GM23248 (cell line): ENCODE measurements at regions not wholly inside any gene's neighbourhood (a gene's known extent, or its start where the extent isn't known, plus 50 kb on each side); places are given as distances from the start of the nearest gene placed in this dataset.

Source experiments
- DNase-seq: peaks from one replicate; pipeline ENCODE4 v3.0.0-alpha.2; 2015
- H2AFZ ChIP-seq: fragments of 200-600 bp; sonication (generic); 2 replicates; pipeline ENCODE4 v1.6.1; 2016; ENCODE audit warnings: antibody characterized with exemption
- H3F3A ChIP-seq: fragments of 200-600 bp; sonication (generic); 2 replicates; pipeline ENCODE4 v1.6.1; 2016; ENCODE audit warnings: mild to moderate bottlenecking, antibody characterized with exemption, mixed run types; ENCODE audit not compliant: insufficient read depth
- H3K27ac ChIP-seq: fragments of 200-600 bp; sonication (generic); 2 replicates; pipeline ENCODE4 v1.5.1; 2016; ENCODE audit warnings: mild to moderate bottlenecking
- H3K27me3 ChIP-seq: fragments of 200-600 bp; sonication (generic); replicated peaks from 2 replicates; pipeline ENCODE4 v1.6.1; 2016; ENCODE audit warnings: mild to moderate bottlenecking; ENCODE audit not compliant: insufficient read depth
- H3K36me3 ChIP-seq: fragments of 200-600 bp; sonication (generic); 2 replicates; pipeline ENCODE4 v1.6.1; 2016; ENCODE audit warnings: low read depth, mild to moderate bottlenecking
- H3K4me1 ChIP-seq: fragments of 200-600 bp; sonication (generic); 2 replicates; pipeline ENCODE4 v1.6.1; 2016; ENCODE audit warnings: mild to moderate bottlenecking; ENCODE audit not compliant: insufficient read depth
- H3K4me2 ChIP-seq: fragments of 200-600 bp; sonication (generic); one replicate; pipeline ENCODE4 v1.6.1; 2016; ENCODE audit warnings: mild to moderate bottlenecking; ENCODE audit not compliant: unreplicated experiment
- H3K4me3 ChIP-seq: fragments of 200-600 bp; sonication (generic); 2 replicates; pipeline ENCODE4 v1.5.1; 2016; ENCODE audit warnings: mild to moderate bottlenecking
- H3K79me2 ChIP-seq: fragments of 200-600 bp; sonication (generic); 2 replicates; pipeline ENCODE4 v1.6.1; 2016; ENCODE audit warnings: mild to moderate bottlenecking; ENCODE audit not compliant: insufficient read depth
- H3K9ac ChIP-seq: fragments of 200-600 bp; sonication (generic); 2 replicates; pipeline ENCODE4 v1.6.1; 2016; ENCODE audit warnings: mild to moderate bottlenecking
- H3K9me2 ChIP-seq: fragments of 200-600 bp; sonication (generic); 2 replicates; pipeline ENCODE4 v1.6.1; 2016; ENCODE audit warnings: mixed run types, mild to moderate bottlenecking, moderate library complexity; ENCODE audit not compliant: insufficient read depth
- H3K9me3 ChIP-seq: fragments of 200-600 bp; sonication (generic); one replicate; pipeline ENCODE4 v1.6.1; 2017; ENCODE audit warnings: low read depth
- H4K20me1 ChIP-seq: fragments of 200-600 bp; sonication (generic); 2 replicates; pipeline ENCODE4 v1.6.0; 2016; ENCODE audit not compliant: insufficient read depth
- EZH2 ChIP-seq: fragments of 200-600 bp; sonication (generic); IDR thresholded peaks from 2 replicates; pipeline ENCODE4 v1.6.1; 2018; ENCODE audit warnings: antibody characterized with exemption, mild to moderate bottlenecking; ENCODE audit not compliant: insufficient read depth, poor library complexity, severe bottlenecking
- EZH2phosphoT487 ChIP-seq: fragments of 200-600 bp; sonication (generic); IDR thresholded peaks from 2 replicates; pipeline ENCODE4 v1.6.1; 2018; ENCODE audit warnings: antibody characterized with exemption, moderate library complexity, mild to moderate bottlenecking, low read depth; ENCODE audit not compliant: insufficient read depth
- WGBS, 2 experiments: methylation state at CpG; one replicate each; pipeline ENCODE4 v1.1.6; 2015 to 2017; ENCODE audit warnings: low lambda C conversion rate in 2 of 2, low coverage in 1 of 2; ENCODE audit errors: missing lambda C conversion rate in 2 of 2; 5-methylcytosine and 5-hydroxymethylcytosine counted together
- in situ Hi-C: fragments of 300-500 bp; cut with MboI; formaldehyde crosslinking; loops from 2 replicates; pipeline ENCODE4 v1.15.0; 2020

DNA sequence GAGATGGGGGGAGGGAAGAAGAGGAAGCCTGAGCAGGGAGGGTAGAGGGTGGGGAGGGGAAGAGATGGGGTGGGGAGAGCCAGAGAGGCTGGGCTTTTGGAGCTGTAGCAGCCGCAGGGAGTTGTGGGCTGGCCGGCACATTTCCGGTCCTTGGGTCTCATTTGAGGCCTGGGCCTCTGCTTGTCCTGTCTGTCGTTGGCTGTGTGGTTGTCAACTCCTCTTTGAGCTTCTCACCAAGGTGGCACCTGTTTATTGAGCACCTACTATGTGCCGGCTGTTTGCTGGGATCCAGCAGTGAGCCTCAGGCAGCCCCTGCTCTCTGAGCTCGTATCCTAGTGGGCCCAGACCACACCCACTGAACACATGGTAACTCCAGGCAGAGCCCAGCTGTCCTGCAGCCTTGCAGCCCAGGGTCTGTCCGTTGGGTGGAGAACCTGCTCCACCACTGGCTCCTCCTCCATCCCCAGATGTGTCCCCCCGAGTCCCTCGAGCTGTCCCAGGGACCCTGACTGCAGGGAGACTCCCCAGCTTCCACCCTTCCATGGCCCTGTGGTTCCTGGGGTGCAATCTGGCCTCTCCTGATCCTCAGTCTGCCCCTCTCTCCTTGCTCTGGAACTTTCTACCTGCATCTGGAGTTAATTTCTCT, 164.9 kb downstream of the IRF8 start:
- H3K36me3 ChIP-seq, result no peaks in the 10 kb centered on the region
- H3K79me2 ChIP-seq, result no peaks in the 10 kb centered on the region
- no peak for DNase-seq
- H3K9me3 ChIP-seq, result no peaks in the 10 kb centered on the region
- no peak overlapping the region for H3K9ac ChIP-seq
- H3K9me2 ChIP-seq, result no peaks in the 10 kb centered on the region
- no peak overlapping the region for H3K4me2 ChIP-seq
- in situ Hi-C loops, result no loop called here
- no peaks in the 10 kb centered on the region for H4K20me1 ChIP-seq
- no peak overlapping the region for H3K27ac ChIP-seq
- TF ChIP-seq EZH2 (no peak), EZH2phosphoT487 (no peak)
- H3K27me3 ChIP-seq, result peaks cover 28% of the 10 kb centered on the region; the same call in 1 of the 2 replicates
- WGBS, 2 experiments, result 23 to 54% methylated on average over 6 to 9 of the region's 9 CpGs
- no peaks in the 10 kb centered on the region for H3F3A ChIP-seq
- H2AFZ ChIP-seq, result no peak overlapping the region
- H3K4me3 ChIP-seq, result no peak overlapping the region
- no peaks in the 10 kb centered on the region for H3K4me1 ChIP-seq

DNA sequence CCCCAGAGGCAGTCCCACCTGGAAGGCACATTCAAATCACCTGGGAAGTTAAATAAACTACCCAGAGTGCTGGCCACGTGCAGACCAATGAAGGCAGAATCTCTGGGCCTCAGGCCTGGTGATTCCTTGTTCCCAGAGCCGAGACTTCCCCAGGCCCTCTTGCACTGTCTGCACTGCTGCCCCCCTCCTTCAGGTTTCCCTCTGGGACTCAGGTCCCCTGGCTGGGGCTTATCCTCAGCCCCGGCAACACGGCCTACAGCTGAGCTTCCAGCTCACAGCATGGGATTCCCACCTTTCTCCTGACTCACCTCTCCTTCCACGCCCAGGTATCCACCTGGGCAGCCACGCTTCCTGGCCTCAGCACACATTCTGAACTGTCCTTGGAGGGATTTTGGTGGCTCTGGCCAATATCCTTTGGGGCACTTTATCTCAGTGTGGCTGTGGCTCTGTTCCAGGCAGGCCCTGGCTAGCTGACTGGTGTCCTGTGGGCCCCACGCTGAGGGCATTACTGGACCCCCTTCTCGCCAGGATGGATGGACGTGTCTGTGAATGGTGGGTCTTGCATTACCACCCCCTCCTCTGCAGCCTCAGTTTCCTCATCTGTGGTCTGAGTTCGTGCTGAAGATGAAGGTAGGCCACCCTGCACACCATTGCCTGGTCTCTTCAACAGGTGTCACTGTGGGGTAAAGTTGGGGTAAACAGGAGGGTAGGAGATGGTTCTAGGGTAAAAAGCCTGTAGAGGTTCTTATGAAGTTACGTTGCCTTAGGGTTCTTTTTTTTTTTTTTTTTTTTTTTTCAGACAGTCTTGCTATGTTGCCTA, 165.7 kb downstream of the IRF8 start:
- no peak overlapping the region for H3K4me2 ChIP-seq
- no peak overlapping the region for H3K4me3 ChIP-seq
- WGBS, 2 experiments, result 59 to 61% methylated on average over 11 of the region's 11 CpGs
- H2AFZ ChIP-seq, result no peak overlapping the region
- no peaks in the 10 kb centered on the region for H3K9me2 ChIP-seq
- TF ChIP-seq EZH2phosphoT487 (no peak), EZH2 (no peak)
- H3K4me1 ChIP-seq, result no peaks in the 10 kb centered on the region
- H3K9ac ChIP-seq, result no peak overlapping the region
- no peak for DNase-seq
- H3K79me2 ChIP-seq, result no peaks in the 10 kb centered on the region
- no peaks in the 10 kb centered on the region for H3K36me3 ChIP-seq
- in situ Hi-C loops, result no loop called here
- peaks cover 26% of the 10 kb centered on the region; the same call in 1 of the 2 replicates for H3K27me3 ChIP-seq
- H3K9me3 ChIP-seq, result no peaks in the 10 kb centered on the region
- no peaks in the 10 kb centered on the region for H3F3A ChIP-seq
- no peaks in the 10 kb centered on the region for H4K20me1 ChIP-seq
- no peak overlapping the region for H3K27ac ChIP-seq

DNA sequence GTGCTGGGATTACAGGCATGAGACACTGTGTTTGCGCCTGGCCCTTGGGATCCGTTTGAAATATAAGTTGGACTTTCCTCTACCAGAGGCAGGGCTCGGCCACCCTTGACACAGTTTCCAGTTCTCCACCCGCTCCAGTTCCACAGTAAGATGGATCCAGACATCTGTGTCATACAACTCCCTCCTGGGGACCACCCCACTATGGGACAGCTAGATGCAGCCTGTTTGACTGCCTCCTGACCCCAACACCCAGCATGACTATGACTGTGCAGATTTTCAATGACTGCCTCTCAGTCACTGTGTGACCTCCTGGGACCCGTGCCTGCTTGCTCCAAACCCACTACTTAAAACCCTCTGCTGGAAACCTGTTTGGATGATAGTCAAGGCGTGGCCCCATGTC, 166.7 kb downstream of the IRF8 start:
- no peak for DNase-seq
- Histone ChIP-seq H3K27me3 (peaks cover 26% of the 10 kb centered on the region; the same call in 1 of the 2 replicates), H3K79me2 (no peaks in the 10 kb centered on the region), H3K4me2 (no peak overlapping the region), H3K4me3 (no peak overlapping the region), H3K9me2 (no peaks in the 10 kb centered on the region), H3K9me3 (no peaks in the 10 kb centered on the region), H3F3A (no peaks in the 10 kb centered on the region), H3K9ac (no peak overlapping the region), H4K20me1 (no peaks in the 10 kb centered on the region), H2AFZ (no peak overlapping the region), H3K4me1 (no peaks in the 10 kb centered on the region), H3K36me3 (no peaks in the 10 kb centered on the region), H3K27ac (no peak overlapping the region)
- WGBS, 2 experiments, result 30 to 38% methylated on average over 6 of the region's 6 CpGs
- in situ Hi-C loops, result no loop called here
- no peak for TF ChIP-seq EZH2phosphoT487
- TF ChIP-seq EZH2, result no peak

DNA sequence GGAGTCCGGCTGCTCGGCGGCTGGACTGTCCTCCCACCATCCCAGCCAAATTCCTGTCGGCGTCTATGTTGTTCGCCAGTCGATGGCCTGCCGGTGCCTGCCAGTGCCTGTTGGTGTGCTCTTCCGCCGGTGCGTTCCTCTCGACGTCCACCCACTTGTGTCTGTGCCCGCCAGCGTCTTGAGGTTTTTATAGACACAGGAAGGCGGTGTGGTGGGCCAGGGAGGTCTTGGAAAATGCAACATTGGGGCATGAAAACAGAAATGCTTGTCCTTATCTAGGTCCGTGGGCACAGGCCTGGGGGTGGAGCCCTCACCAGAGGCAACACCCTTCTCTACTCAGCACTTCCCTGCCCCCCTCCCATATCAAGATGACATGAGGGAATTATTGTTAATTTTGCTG, 167.8 kb downstream of the IRF8 start:
- no peaks in the 10 kb centered on the region for H4K20me1 ChIP-seq
- H2AFZ ChIP-seq, result no peak overlapping the region
- DNase-seq, result no peak
- H3K4me3 ChIP-seq, result no peak overlapping the region
- no peaks in the 10 kb centered on the region for H3K79me2 ChIP-seq
- no peak overlapping the region for H3K27ac ChIP-seq
- in situ Hi-C loops, result no loop called here
- 81 to 82% methylated on average over 17 of the region's 17 CpGs for WGBS, 2 experiments
- no peaks in the 10 kb centered on the region for H3K36me3 ChIP-seq
- no peaks in the 10 kb centered on the region for H3K9me2 ChIP-seq
- no peaks in the 10 kb centered on the region for H3K4me1 ChIP-seq
- H3F3A ChIP-seq, result no peaks in the 10 kb centered on the region
- H3K9ac ChIP-seq, result no peak overlapping the region
- TF ChIP-seq EZH2, result no peak
- no peak for TF ChIP-seq EZH2phosphoT487
- no peak overlapping the region for H3K4me2 ChIP-seq
- H3K27me3 ChIP-seq, result peaks cover 22% of the 10 kb centered on the region; the same call in 1 of the 2 replicates
- H3K9me3 ChIP-seq, result no peaks in the 10 kb centered on the region
